ENCODE measurements at regions not wholly inside any gene's neighbourhood (a gene's known extent, or its start where the extent isn't known, plus 50 kb on each side); places are given as distances from the start of the nearest gene placed in this dataset.

- no peaks in the 10 kb centered on the region for H3K4me1 ChIP-seq (ENCODE audit: control insufficient read depth, extremely low read depth, insufficient read depth, low read length)
- dilution Hi-C loops (cut with MboI; ENCODE audit: extremely low pct_ligation_motif_present, low sequenced_read_pairs) (no loop called here), intact Hi-C loops (cut with micrococcal nuclease) (no loop called here)
- H3K36me3 ChIP-seq (ENCODE audit: control insufficient read depth in 2 of 2, extremely low read depth in 1 of 2, insufficient read depth in 2 of 2, low read length in 2 of 2) = no peaks in the 10 kb centered on the region
- BruUV-seq (replicated peaks) = no TSS peak
- no peaks in the 10 kb centered on the region for H3K9me3 ChIP-seq (replicated peaks; ENCODE audit: control insufficient read depth, insufficient read depth, low read length)
- POLR2A ChIA-PET = no interaction called here
- no peak for TF ChIP-seq MYC (IDR thresholded peaks at IDR 0.05; ENCODE audit: low read depth, low read length)
- FAIRE-seq = no peak
- no peaks in the 10 kb centered on the region for H4K20me1 ChIP-seq (replicated peaks; ENCODE audit: control insufficient read depth, extremely low read depth, insufficient read depth, low read length)
- CTCF ChIA-PET = no interaction called here
- no peaks in the 10 kb centered on the region for H3K9me1 ChIP-seq (replicated peaks; ENCODE audit: control insufficient read depth, extremely low read depth, insufficient read depth, low read length)
- H2AFZ ChIP-seq (ENCODE audit: low read depth, low read length) = no peak overlapping the region
- no peaks in the 10 kb centered on the region for H3K27me3 ChIP-seq (ENCODE audit: control insufficient read depth in 2 of 2, insufficient read depth in 2 of 2, low read length in 2 of 2)
- no peak overlapping the region for H3K9ac ChIP-seq (replicated peaks; ENCODE audit: extremely low read depth, insufficient read depth, low read length)
- no peak overlapping the region for H3K4me2 ChIP-seq (ENCODE audit: insufficient read depth, low read length)
- no peak overlapping the region for H3K27ac ChIP-seq (ENCODE audit: insufficient read depth, low read depth, low read length)
- H3K4me3 ChIP-seq (replicated peaks in 1 of 3; ENCODE audit: insufficient read depth in 1 of 3, low read depth in 1 of 3, low read length in 3 of 3) = no peak overlapping the region
- DNase-seq (ENCODE audit: low read depth, low spot score) = no peak
- no peaks in the 10 kb centered on the region for H3K79me2 ChIP-seq (ENCODE audit: control insufficient read depth, insufficient read depth, low read length)
These were observed 1206.6 kb upstream of the TMEM132C start for GRCh38 chr12:127060310-127060847.

- intact Hi-C loops (cut with micrococcal nuclease) (no loop called here), dilution Hi-C loops (cut with MboI; ENCODE audit: extremely low pct_ligation_motif_present, low sequenced_read_pairs) (no loop called here)
- H3K4me3 ChIP-seq (replicated peaks in 1 of 3; ENCODE audit: insufficient read depth in 1 of 3, low read depth in 1 of 3, low read length in 3 of 3) = no peak overlapping the region
- no peak overlapping the region for H2AFZ ChIP-seq (ENCODE audit: low read depth, low read length)
- H3K27me3 ChIP-seq (ENCODE audit: control insufficient read depth in 2 of 2, insufficient read depth in 2 of 2, low read length in 2 of 2) = no peaks in the 10 kb centered on the region
- FAIRE-seq = no peak
- no peak for DNase-seq (ENCODE audit: low read depth, low spot score)
- H3K9me1 ChIP-seq (replicated peaks; ENCODE audit: control insufficient read depth, extremely low read depth, insufficient read depth, low read length) = no peaks in the 10 kb centered on the region
- no peaks in the 10 kb centered on the region for H4K20me1 ChIP-seq (replicated peaks; ENCODE audit: control insufficient read depth, extremely low read depth, insufficient read depth, low read length)
- no peak overlapping the region for H3K9ac ChIP-seq (replicated peaks; ENCODE audit: extremely low read depth, insufficient read depth, low read length)
- no peaks in the 10 kb centered on the region for H3K4me1 ChIP-seq (ENCODE audit: control insufficient read depth, extremely low read depth, insufficient read depth, low read length)
- BruUV-seq (replicated peaks) = no TSS peak
- no peak overlapping the region for H3K4me2 ChIP-seq (ENCODE audit: insufficient read depth, low read length)
- ChIA-PET POLR2A (no interaction called here), CTCF (no interaction called here)
- no peak overlapping the region for H3K27ac ChIP-seq (ENCODE audit: insufficient read depth, low read depth, low read length)
- TF ChIP-seq POLR2A (IDR thresholded peaks at IDR 0.05; ENCODE audit: low read depth, low read length) = no peak
- no peak for TF ChIP-seq FOS (IDR thresholded peaks at IDR 0.05; ENCODE audit: borderline replicate concordance, insufficient read depth, low read length)
- TF ChIP-seq POLR2AphosphoS5 (IDR thresholded peaks at IDR 0.05; ENCODE audit: insufficient read depth, low read depth, low read length) = no peak
- no peak for TF ChIP-seq MAX (IDR thresholded peaks at IDR 0.05; ENCODE audit: insufficient read depth, insufficient read length)
- no peak for TF ChIP-seq JUN (IDR thresholded peaks at IDR 0.05; ENCODE audit: borderline replicate concordance, insufficient read depth, insufficient read length, low read depth)
- TF ChIP-seq CTCF (IDR thresholded peaks at IDR 0.05; ENCODE audit: extremely low read depth in 1 of 2, insufficient read depth in 1 of 2, low read depth in 1 of 2, low read length in 2 of 2) = no peak
- TF ChIP-seq MYC (IDR thresholded peaks at IDR 0.05; ENCODE audit: low read depth, low read length) = no peak
- TF ChIP-seq EZH2 (IDR thresholded peaks at IDR 0.05; ENCODE audit: borderline replicate concordance, low read depth, low read length, severe bottlenecking) = no peak
- TF ChIP-seq GATA2 (IDR thresholded peaks at IDR 0.05; ENCODE audit: insufficient read depth, insufficient read length, low read depth, low read length) = no peak
- H3K36me3 ChIP-seq (ENCODE audit: control insufficient read depth in 2 of 2, extremely low read depth in 1 of 2, insufficient read depth in 2 of 2, low read length in 2 of 2) = no peaks in the 10 kb centered on the region
- H3K9me3 ChIP-seq (replicated peaks; ENCODE audit: control insufficient read depth, insufficient read depth, low read length) = no peaks in the 10 kb centered on the region
- H3K79me2 ChIP-seq (ENCODE audit: control insufficient read depth, insufficient read depth, low read length) = no peaks in the 10 kb centered on the region
These were observed 1206.0 kb upstream of the TMEM132C start for GRCh38 chr12:127060933-127061332.

All from endothelial cell of umbilical vein (primary cell).